ENCODE measurements at regions not wholly inside any gene's neighbourhood (a gene's known extent, or its start where the extent isn't known, plus 50 kb on each side); places are given as distances from the start of the nearest gene placed in this dataset.
A peak's percentile ranks its signal among the peaks of the same experiment; 100 is the strongest.

GRCh38 chr12:4107436-4107878, 166.1 kb upstream of the CCND2 start (continued):
- TF ChIP-seq IRF3 (IDR thresholded peaks at IDR 0.05) (no peak), SMC3 (IDR thresholded peaks at IDR 0.05; ENCODE audit: borderline replicate concordance, low read length) (peak; percentile 88; the same call in 1 of the 2 replicates), HCFC1 (IDR thresholded peaks at IDR 0.05; ENCODE audit: low read length) (no peak), RELA (IDR thresholded peaks at IDR 0.05; ENCODE audit: borderline replicate concordance, partially characterized antibody) (no peak), GATAD2B (conservative IDR thresholded peaks at IDR 0.05; ENCODE audit: low read depth) (no peak), NFXL1 (IDR thresholded peaks at IDR 0.05; ENCODE audit: borderline replicate concordance) (no peak), NFYB (IDR thresholded peaks at IDR 0.05; ENCODE audit: insufficient read depth, low read depth, low read length) (peak; percentile 70; the same call in 1 of the 2 replicates), MYB (IDR thresholded peaks at IDR 0.05; ENCODE audit: borderline replicate concordance, low read depth, low read length) (no peak), PAX8 (IDR thresholded peaks at IDR 0.05) (no peak), LARP7 (IDR thresholded peaks at IDR 0.05) (no peak), YBX1 (IDR thresholded peaks at IDR 0.05) (no peak), RFX5 (IDR thresholded peaks at IDR 0.05; ENCODE audit: low read depth, low read length) (no peak), E2F4 (IDR thresholded peaks at IDR 0.05; ENCODE audit: low read depth, low read length) (no peak), ATF2 (IDR thresholded peaks at IDR 0.05; ENCODE audit: low read length) (no peak), DPF2 (IDR thresholded peaks at IDR 0.05) (no peak; the same call in 1 of the 2 replicates), TARDBP (IDR thresholded peaks at IDR 0.05; ENCODE audit: borderline replicate concordance) (no peak), ELK1 (IDR thresholded peaks at IDR 0.05; ENCODE audit: low read depth, low read length) (no peak), CEBPZ (IDR thresholded peaks at IDR 0.05; ENCODE audit: low read depth, low read length) (no peak), SUPT20H (IDR thresholded peaks at IDR 0.05; ENCODE audit: borderline replicate concordance, control insufficient read depth, low read depth, low read length) (no peak), RB1 (IDR thresholded peaks at IDR 0.05; ENCODE audit: borderline replicate concordance) (no peak), ATF3 (IDR thresholded peaks at IDR 0.05; ENCODE audit: borderline replicate concordance, extremely low read depth, low read depth, low read length) (no peak), BRCA1 (IDR thresholded peaks at IDR 0.05; ENCODE audit: low read depth, low read length) (no peak)
